ENCODE measurements at regions not wholly inside any gene's neighbourhood (a gene's known extent, or its start where the extent isn't known, plus 50 kb on each side); places are given as distances from the start of the nearest gene placed in this dataset.

GRCh38 chr10:4066581-4067390, 281.8 kb upstream of the KLF6 start:
- Mint-ChIP-seq H3K36me3 (ENCODE audit: low read depth, unreplicated experiment) (no peaks in the 10 kb centered on the region), H3K9me3 (ENCODE audit: unreplicated experiment) (no peaks in the 10 kb centered on the region), H3K4me3 (ENCODE audit: unreplicated experiment) (no peak overlapping the region), H3K27ac (ENCODE audit: unreplicated experiment) (no peak overlapping the region), H3K27me3 (ENCODE audit: unreplicated experiment) (peaks cover 2% of the 10 kb centered on the region), H3K4me1 (ENCODE audit: unreplicated experiment) (peaks cover 4% of the 10 kb centered on the region)
- DNase-seq (ENCODE audit: low spot score) = no peak
- TF ChIP-seq CTCF (IDR thresholded peaks at IDR 0.05; ENCODE audit: unreplicated experiment) = no peak

- no peak for DNase-seq (ENCODE audit: low spot score)
- H3K27ac Mint-ChIP-seq (ENCODE audit: unreplicated experiment) = no peak overlapping the region
- H3K36me3 Mint-ChIP-seq (ENCODE audit: low read depth, unreplicated experiment) = no peaks in the 10 kb centered on the region
- TF ChIP-seq CTCF (IDR thresholded peaks at IDR 0.05; ENCODE audit: unreplicated experiment) = no peak
- no peaks in the 10 kb centered on the region for H3K9me3 Mint-ChIP-seq (ENCODE audit: unreplicated experiment)
- no peak overlapping the region for H3K4me3 Mint-ChIP-seq (ENCODE audit: unreplicated experiment)
- H3K4me1 Mint-ChIP-seq (ENCODE audit: unreplicated experiment) = peaks cover 4% of the 10 kb centered on the region
- peaks cover 2% of the 10 kb centered on the region for H3K27me3 Mint-ChIP-seq (ENCODE audit: unreplicated experiment)
Measured at GRCh38 chr10:4064489-4064888, 279.5 kb upstream of the KLF6 start.

GRCh38 chr10:4063717-4064116, 278.7 kb upstream of the KLF6 start:
- H3K4me3 Mint-ChIP-seq (ENCODE audit: unreplicated experiment) = no peak overlapping the region
- peaks cover 2% of the 10 kb centered on the region for H3K27me3 Mint-ChIP-seq (ENCODE audit: unreplicated experiment)
- H3K36me3 Mint-ChIP-seq (ENCODE audit: low read depth, unreplicated experiment) = no peaks in the 10 kb centered on the region
- no peak overlapping the region for H3K27ac Mint-ChIP-seq (ENCODE audit: unreplicated experiment)
- H3K9me3 Mint-ChIP-seq (ENCODE audit: unreplicated experiment) = no peaks in the 10 kb centered on the region
- TF ChIP-seq CTCF (IDR thresholded peaks at IDR 0.05; ENCODE audit: unreplicated experiment) = no peak
- no peak for DNase-seq (ENCODE audit: low spot score)
- H3K4me1 Mint-ChIP-seq (ENCODE audit: unreplicated experiment) = peaks cover 4% of the 10 kb centered on the region

- no peaks in the 10 kb centered on the region for H3K36me3 Mint-ChIP-seq (ENCODE audit: low read depth, unreplicated experiment)
- no peak for DNase-seq (ENCODE audit: low spot score)
- no peak for TF ChIP-seq CTCF (IDR thresholded peaks at IDR 0.05; ENCODE audit: unreplicated experiment)
- H3K27ac Mint-ChIP-seq (ENCODE audit: unreplicated experiment) = no peak overlapping the region
- peaks cover 4% of the 10 kb centered on the region for H3K4me1 Mint-ChIP-seq (ENCODE audit: unreplicated experiment)
- H3K27me3 Mint-ChIP-seq (ENCODE audit: unreplicated experiment) = peaks cover 2% of the 10 kb centered on the region
- H3K4me3 Mint-ChIP-seq (ENCODE audit: unreplicated experiment) = no peak overlapping the region
- H3K9me3 Mint-ChIP-seq (ENCODE audit: unreplicated experiment) = no peaks in the 10 kb centered on the region
Measured at GRCh38 chr10:4062751-4063150, 277.7 kb upstream of the KLF6 start.

GRCh38 chr10:4062072-4062471, 277.1 kb upstream of the KLF6 start:
- Mint-ChIP-seq H3K4me3 (ENCODE audit: unreplicated experiment) (no peak overlapping the region), H3K36me3 (ENCODE audit: low read depth, unreplicated experiment) (no peaks in the 10 kb centered on the region), H3K9me3 (ENCODE audit: unreplicated experiment) (no peaks in the 10 kb centered on the region), H3K4me1 (ENCODE audit: unreplicated experiment) (peaks cover 4% of the 10 kb centered on the region), H3K27me3 (ENCODE audit: unreplicated experiment) (peaks cover 2% of the 10 kb centered on the region), H3K27ac (ENCODE audit: unreplicated experiment) (no peak overlapping the region)
- no peak for DNase-seq (ENCODE audit: low spot score)
- no peak for TF ChIP-seq CTCF (IDR thresholded peaks at IDR 0.05; ENCODE audit: unreplicated experiment)

Data from endothelial cell (in vitro differentiated cells).